CD8-positive, alpha-beta memory T cell (primary cell): ENCODE measurements at regions not wholly inside any gene's neighbourhood (a gene's known extent, or its start where the extent isn't known, plus 50 kb on each side); places are given as distances from the start of the nearest gene placed in this dataset.
"Not testable (repeated sequence)": the region's sequence is repeated elsewhere in the genome, so short reads cannot be mapped to it uniquely, and the experiment has no call there.

Experiments
- CTCF ChIA-PET: fragments of 350-600 bp; sonication (Branson Sonifier 250); formaldehyde crosslinking; loops from one replicate; lab custom pipeline; 2021; ENCODE audit warnings: antibody characterized with exemption; lab: Charles Lee
- POLR2A ChIA-PET: fragments of 350-600 bp; sonication (Branson Sonifier 250); formaldehyde crosslinking; loops from one replicate; lab custom pipeline; 2021; ENCODE audit warnings: antibody characterized with exemption; lab: Charles Lee
- DNase-seq, 5 donors: peaks; one replicate each; pipeline versions ENCODE4 v3.0.0 to v3.0.0-alpha.2; 2020 to 2022; ENCODE audit warnings: mixed read lengths in 1 of 5
- H3K27ac ChIP-seq: one replicate; pipeline ENCODE4 v1.7.0; 2013; ENCODE audit warnings: low read depth, mild to moderate bottlenecking, low read length, moderate library complexity
- H3K27me3 ChIP-seq: 2 replicates; pipeline ENCODE4 v1.7.0; 2013; ENCODE audit warnings: low read length, mild to moderate bottlenecking; ENCODE audit not compliant: insufficient read depth, poor library complexity, severe bottlenecking
- H3K36me3 ChIP-seq: 2 replicates; pipeline ENCODE4 v1.7.0; 2013; ENCODE audit warnings: mild to moderate bottlenecking, low read length, moderate library complexity; ENCODE audit not compliant: insufficient read depth
- H3K4me1 ChIP-seq: 2 replicates; pipeline ENCODE4 v1.7.0; 2013; ENCODE audit warnings: mild to moderate bottlenecking, low read length, moderate library complexity; ENCODE audit not compliant: insufficient read depth
- H3K4me3 ChIP-seq: 2 replicates; pipeline ENCODE4 v1.7.0; 2013; ENCODE audit warnings: mild to moderate bottlenecking, low read length
- H3K9me3 ChIP-seq: 2 replicates; pipeline ENCODE4 v1.7.0; 2013; ENCODE audit warnings: mild to moderate bottlenecking, low read length
- H3K27ac Mint-ChIP-seq, 8 donors: one replicate each; pipeline ENCODE4 v1.8.0; 2020 to 2021; ENCODE audit warnings: mixed read lengths in 8 of 8, mild to moderate bottlenecking in 6 of 8, inconsistent platforms in 3 of 8, moderate library complexity in 3 of 8
- H3K27me3 Mint-ChIP-seq, 2 donors: one replicate each; pipeline ENCODE4 v1.8.0; 2020 to 2021; ENCODE audit warnings: mixed read lengths in 2 of 2, mild to moderate bottlenecking in 1 of 2, moderate library complexity in 1 of 2
- H3K36me3 Mint-ChIP-seq, 3 donors: one replicate each; pipeline ENCODE4 v1.8.0; 2020 to 2021; ENCODE audit warnings: mixed read lengths in 3 of 3, inconsistent platforms in 1 of 3, mild to moderate bottlenecking in 1 of 3
- H3K4me1 Mint-ChIP-seq, 3 donors: one replicate each; pipeline ENCODE4 v1.8.0; 2020 to 2021; ENCODE audit warnings: mixed read lengths in 3 of 3, inconsistent platforms in 1 of 3, mild to moderate bottlenecking in 1 of 3
- H3K4me3 Mint-ChIP-seq, 7 donors: one replicate each; pipeline ENCODE4 v1.8.0; 2020 to 2021; ENCODE audit warnings: mixed read lengths in 7 of 7, mild to moderate bottlenecking in 6 of 7, moderate library complexity in 4 of 7, inconsistent platforms in 2 of 7
- H3K9me3 Mint-ChIP-seq, 5 donors: one replicate each; pipeline ENCODE4 v1.8.0; 2020 to 2022; ENCODE audit warnings: mixed read lengths in 5 of 5, mild to moderate bottlenecking in 3 of 5, moderate library complexity in 2 of 5, inconsistent platforms in 1 of 5

DNA sequence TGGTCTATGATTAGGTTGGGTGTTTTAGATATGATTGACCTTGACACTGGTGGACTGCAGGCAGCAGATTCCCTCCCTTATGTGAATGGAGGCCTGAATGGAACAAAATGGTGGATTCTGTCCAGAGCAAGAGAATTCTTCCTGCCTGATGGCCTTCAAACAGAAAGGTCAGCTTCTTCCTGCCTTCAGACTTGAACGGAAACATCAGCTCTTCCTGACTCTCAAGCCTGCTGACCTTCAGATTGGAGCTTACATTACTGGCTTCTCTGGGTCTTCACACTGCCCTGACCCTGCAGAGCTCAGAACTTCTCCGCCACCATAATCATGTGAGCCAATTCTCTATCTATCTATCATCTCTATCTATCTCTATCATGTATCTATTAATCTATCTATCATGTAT lies 111.6 kb downstream of the RAMP3 start:
- Mint-ChIP-seq H3K4me3 (no peak overlapping the region), H3K9me3 (no peaks in the 10 kb centered on the region), H3K27ac (no peak overlapping the region), H3K4me1 (no peaks in the 10 kb centered on the region), H3K27me3 (peaks cover 17 to 46% of the 10 kb centered on the region in 2 donors), H3K36me3 (no peaks in the 10 kb centered on the region)
- H3K4me1 ChIP-seq, result no peaks in the 10 kb centered on the region
- DNase-seq, result no peak
- ChIA-PET CTCF (interaction anchor here (1.5 kb wide), 1 partner anchor 10 kb away, joined by 4 read pairs; no protein-coding TSS in a partner anchor), POLR2A (no interaction called here)
- no peaks in the 10 kb centered on the region for H3K27me3 ChIP-seq
- H3K9me3 ChIP-seq, result no peaks in the 10 kb centered on the region
- no peak overlapping the region for H3K4me3 ChIP-seq
- H3K36me3 ChIP-seq, result no peaks in the 10 kb centered on the region
- H3K27ac ChIP-seq, result no peak overlapping the region

DNA sequence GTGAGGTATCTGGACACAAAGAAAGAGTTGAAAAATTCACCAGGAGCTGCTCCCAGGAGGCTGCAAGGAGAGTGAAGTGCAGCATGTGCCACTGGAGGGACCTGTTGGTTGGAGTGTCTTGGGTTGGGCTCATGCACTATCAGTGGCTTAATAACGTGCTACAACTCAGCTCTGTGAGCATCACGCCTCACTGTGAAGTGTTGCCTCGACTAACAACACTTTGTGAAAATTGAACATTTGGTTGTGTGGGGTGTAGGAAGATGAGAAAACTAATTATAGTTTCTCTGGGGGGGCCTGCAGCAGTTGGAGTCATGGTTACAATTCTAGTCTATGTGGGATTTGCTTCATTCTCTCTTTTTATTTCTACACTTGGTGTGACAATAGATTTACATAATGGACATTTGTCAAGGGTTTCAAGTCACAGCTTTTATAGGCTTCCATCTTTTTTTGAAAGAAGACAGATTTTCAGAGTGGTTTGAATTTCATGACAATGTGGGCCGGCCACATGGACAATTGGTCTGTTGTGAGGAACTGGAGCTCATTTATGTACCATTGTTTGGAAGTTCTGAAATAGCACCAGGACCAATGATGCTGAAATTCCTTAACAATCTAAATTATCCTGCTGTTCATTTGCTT lies 121.3 kb downstream of the RAMP3 start:
- POLR2A ChIA-PET, result no interaction called here

DNA sequence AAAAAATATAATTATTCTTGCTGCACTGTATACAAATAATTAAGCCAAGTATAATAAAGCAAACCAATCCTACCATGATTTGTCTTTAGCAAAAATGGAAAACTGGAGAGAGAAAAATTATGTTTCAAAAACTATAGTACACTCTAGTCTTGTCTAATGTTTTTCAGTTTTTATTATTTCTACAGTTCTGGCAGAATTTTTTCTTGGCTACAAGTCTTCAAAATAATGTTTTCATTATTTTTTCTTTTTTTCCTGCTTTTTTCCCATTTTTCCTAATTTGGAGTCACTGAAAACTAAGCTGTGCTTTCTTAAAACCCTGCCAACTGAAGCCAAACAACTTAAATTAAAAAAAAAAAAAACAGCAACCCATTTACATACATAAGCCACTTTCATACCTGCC lies 132.0 kb downstream of the RAMP3 start:
- H3K27ac ChIP-seq, H3K36me3 ChIP-seq, POLR2A ChIA-PET, H3K36me3 Mint-ChIP-seq, H3K9me3 ChIP-seq, H3K4me1 Mint-ChIP-seq, H3K4me1 ChIP-seq, H3K27ac Mint-ChIP-seq, H3K4me3 Mint-ChIP-seq, H3K27me3 ChIP-seq, DNase-seq, H3K4me3 ChIP-seq, CTCF ChIA-PET: not testable (repeated sequence)
- Mint-ChIP-seq H3K27me3 (peaks cover 12 to 47% of the 10 kb centered on the region in 2 donors), H3K9me3 (peaks cover 3 to 18% (median 7%) of the 10 kb centered on the region in 5 donors)

More for the DNA sequence above, 121.3 kb downstream of the RAMP3 start:
- Mint-ChIP-seq H3K27me3 (peaks cover 18 to 54% of the 10 kb centered on the region in 2 donors), H3K36me3 (no peaks in the 10 kb centered on the region), H3K27ac (no peak overlapping the region), H3K4me1 (no peaks in the 10 kb centered on the region), H3K9me3 (peaks cover 0 to 3% (median 0%) of the 10 kb centered on the region in 5 donors), H3K4me3 (no peak overlapping the region)
- Histone ChIP-seq H3K27me3 (no peaks in the 10 kb centered on the region), H3K9me3 (no peaks in the 10 kb centered on the region), H3K36me3 (no peaks in the 10 kb centered on the region), H3K4me1 (no peaks in the 10 kb centered on the region), H3K27ac (no peak overlapping the region), H3K4me3 (no peak overlapping the region)
- CTCF ChIA-PET, result no interaction called here
- DNase-seq, result no peak

GRCh38 chr7:45290880-45291279 lies 133.3 kb downstream of the RAMP3 start:
- Mint-ChIP-seq H3K4me1 (no peaks in the 10 kb centered on the region), H3K9me3 (peaks cover 3 to 18% (median 7%) of the 10 kb centered on the region in 5 donors), H3K27ac (no peak overlapping the region), H3K36me3 (peaks cover 0 to 6% (median 0%) of the 10 kb centered on the region in 3 donors), H3K27me3 (peaks cover 11 to 50% of the 10 kb centered on the region in 2 donors), H3K4me3 (no peak overlapping the region)
- Histone ChIP-seq H3K27me3 (peaks cover 3% of the 10 kb centered on the region), H3K36me3 (no peaks in the 10 kb centered on the region), H3K9me3 (no peaks in the 10 kb centered on the region), H3K27ac (no peak overlapping the region), H3K4me3 (no peak overlapping the region), H3K4me1 (no peaks in the 10 kb centered on the region)
- ChIA-PET CTCF (no interaction called here), POLR2A (no interaction called here)
- DNase-seq, result no peak

GRCh38 chr7:45292481-45292880 lies 134.9 kb downstream of the RAMP3 start:
- ChIA-PET CTCF (no interaction called here), POLR2A (no interaction called here)
- no peak for DNase-seq
- H3K36me3 Mint-ChIP-seq, result peaks cover 0 to 6% (median 0%) of the 10 kb centered on the region in 3 donors
- no peak overlapping the region for H3K4me3 Mint-ChIP-seq
- no peaks in the 10 kb centered on the region for H3K36me3 ChIP-seq
- H3K4me1 Mint-ChIP-seq, result no peaks in the 10 kb centered on the region
- no peaks in the 10 kb centered on the region for H3K4me1 ChIP-seq
- H3K27ac Mint-ChIP-seq, result no peak overlapping the region
- H3K27ac ChIP-seq, result no peak overlapping the region
- peaks cover 13 to 54% of the 10 kb centered on the region in 2 donors for H3K27me3 Mint-ChIP-seq
- peaks cover 3% of the 10 kb centered on the region for H3K27me3 ChIP-seq
- peaks cover 3 to 18% (median 6%) of the 10 kb centered on the region in 5 donors for H3K9me3 Mint-ChIP-seq
- no peaks in the 10 kb centered on the region for H3K9me3 ChIP-seq
- no peak overlapping the region for H3K4me3 ChIP-seq

GRCh38 chr7:45293295-45293942 lies 135.8 kb downstream of the RAMP3 start:
- ChIA-PET CTCF (no interaction called here), POLR2A (no interaction called here)
- no peak overlapping the region for H3K27ac Mint-ChIP-seq
- Histone ChIP-seq H3K4me3 (no peak overlapping the region), H3K36me3 (no peaks in the 10 kb centered on the region), H3K27me3 (peaks cover 3% of the 10 kb centered on the region), H3K27ac (no peak overlapping the region), H3K4me1 (no peaks in the 10 kb centered on the region), H3K9me3 (no peaks in the 10 kb centered on the region)
- DNase-seq, result no peak
- peaks cover 0 to 2% (median 0%) of the 10 kb centered on the region in 3 donors for H3K36me3 Mint-ChIP-seq
- peaks cover 13 to 55% of the 10 kb centered on the region in 2 donors for H3K27me3 Mint-ChIP-seq
- H3K4me1 Mint-ChIP-seq, result no peaks in the 10 kb centered on the region
- H3K9me3 Mint-ChIP-seq, result peaks cover under 1 to 15% (median 1%) of the 10 kb centered on the region in 5 donors
- no peak overlapping the region for H3K4me3 Mint-ChIP-seq

DNA sequence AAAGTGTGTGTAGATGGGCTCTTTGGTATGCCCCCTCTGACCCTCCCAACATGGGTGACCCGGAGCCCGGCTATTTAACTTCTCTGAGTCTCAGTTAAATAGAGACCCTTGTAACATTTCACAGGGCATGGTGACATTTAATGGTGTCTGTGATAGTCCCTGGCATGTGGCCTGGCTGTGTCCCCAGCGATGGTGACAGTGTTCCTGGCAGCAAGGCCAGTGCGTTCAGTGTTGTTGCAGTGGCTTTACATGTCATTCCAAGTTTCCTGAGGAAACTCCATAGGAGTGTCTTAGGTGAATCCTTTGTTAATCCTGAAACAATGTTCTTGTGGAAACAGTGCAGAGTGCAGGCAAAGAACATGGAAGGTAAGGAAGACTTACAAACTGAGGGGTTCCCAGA lies 137.0 kb downstream of the RAMP3 start:
- Histone ChIP-seq H3K27me3 (peaks cover 3% of the 10 kb centered on the region), H3K27ac (no peak overlapping the region), H3K4me1 (no peaks in the 10 kb centered on the region), H3K4me3 (no peak overlapping the region), H3K36me3 (no peaks in the 10 kb centered on the region), H3K9me3 (no peaks in the 10 kb centered on the region)
- Mint-ChIP-seq H3K4me3 (no peak overlapping the region), H3K27me3 (peaks cover 14 to 67% of the 10 kb centered on the region in 2 donors), H3K36me3 (no peaks in the 10 kb centered on the region), H3K27ac (no peak overlapping the region), H3K9me3 (peaks cover 0 to 4% (median 0%) of the 10 kb centered on the region in 5 donors), H3K4me1 (no peaks in the 10 kb centered on the region)
- no peak for DNase-seq
- ChIA-PET CTCF (interaction anchor here (1.1 kb wide), 1 partner anchor 9 kb away, joined by 3 read pairs; no protein-coding TSS in a partner anchor), POLR2A (no interaction called here)

- H3K4me1 Mint-ChIP-seq, result no peaks in the 10 kb centered on the region
- POLR2A ChIA-PET, result no interaction called here
- H3K27me3 Mint-ChIP-seq, result peaks cover 14 to 73% of the 10 kb centered on the region in 2 donors
- peaks cover 0 to 2% (median 0%) of the 10 kb centered on the region in 5 donors for H3K9me3 Mint-ChIP-seq
- no peak overlapping the region for H3K27ac ChIP-seq
- no peaks in the 10 kb centered on the region for H3K36me3 ChIP-seq
- CTCF ChIA-PET, result interaction anchor here (1.1 kb wide), 1 partner anchor 10 kb away, joined by 3 read pairs; no protein-coding TSS in a partner anchor
- no peak overlapping the region for H3K27ac Mint-ChIP-seq
- peaks cover 3% of the 10 kb centered on the region for H3K27me3 ChIP-seq
- no peak for DNase-seq
- H3K4me1 ChIP-seq, result no peaks in the 10 kb centered on the region
- H3K36me3 Mint-ChIP-seq, result no peaks in the 10 kb centered on the region
- H3K4me3 ChIP-seq, result no peak overlapping the region
- H3K4me3 Mint-ChIP-seq, result no peak overlapping the region
- no peaks in the 10 kb centered on the region for H3K9me3 ChIP-seq
Observed at GRCh38 chr7:45295222-45295621, 137.6 kb downstream of the RAMP3 start.
